ENCODE measurements at regions not wholly inside any gene's neighbourhood (a gene's known extent, or its start where the extent isn't known, plus 50 kb on each side); places are given as distances from the start of the nearest gene placed in this dataset.

GRCh38 chr7:3112479-3113134 is 68.9 kb upstream of the CARD11 start:
- TF ChIP-seq GATA3 (IDR thresholded peaks at IDR 0.05; ENCODE audit: low read depth, low read length) (no peak), GATA2 (IDR thresholded peaks at IDR 0.05; ENCODE audit: low read depth, low read length) (no peak)
